ENCODE measurements at regions not wholly inside any gene's neighbourhood (a gene's known extent, or its start where the extent isn't known, plus 50 kb on each side); places are given as distances from the start of the nearest gene placed in this dataset.
"Not testable (repeated sequence)": the region's sequence is repeated elsewhere in the genome, so short reads cannot be mapped to it uniquely, and the experiment has no call there.

DNA sequence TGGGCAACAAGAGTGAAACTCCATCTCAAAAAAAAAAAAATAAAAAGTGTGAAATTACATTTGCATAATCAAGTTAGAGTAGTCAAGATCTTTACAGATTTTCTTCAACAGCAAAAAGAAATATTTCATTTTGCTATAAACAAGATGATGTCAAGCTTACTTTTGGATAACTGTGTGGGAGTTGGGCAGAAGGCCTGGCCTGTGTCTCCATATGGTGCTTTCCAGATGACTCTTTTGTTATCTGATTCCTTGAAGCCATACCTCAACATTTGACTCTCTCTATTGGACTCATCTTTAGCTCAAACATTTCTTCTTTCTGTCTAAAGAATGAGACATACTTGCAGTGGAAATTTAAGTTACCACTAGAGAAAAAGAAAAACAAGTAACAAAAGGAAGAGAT is 246.8 kb downstream of the MSX2 start:
- no peaks in the 10 kb centered on the region for H3K36me3 ChIP-seq (ENCODE audit: insufficient read depth, low read length)
- H3K4me1 ChIP-seq (ENCODE audit: insufficient read depth, low read length): no peaks in the 10 kb centered on the region
- no peaks in the 10 kb centered on the region for H3K27me3 ChIP-seq (ENCODE audit: insufficient read depth, low read length)
- H2AFZ ChIP-seq (ENCODE audit: low read depth, low read length): no peak overlapping the region
- H3K9me3 ChIP-seq (ENCODE audit: low read length): no peaks in the 10 kb centered on the region
- no peak overlapping the region for H3K4me3 ChIP-seq (ENCODE audit: low read length)

DNA sequence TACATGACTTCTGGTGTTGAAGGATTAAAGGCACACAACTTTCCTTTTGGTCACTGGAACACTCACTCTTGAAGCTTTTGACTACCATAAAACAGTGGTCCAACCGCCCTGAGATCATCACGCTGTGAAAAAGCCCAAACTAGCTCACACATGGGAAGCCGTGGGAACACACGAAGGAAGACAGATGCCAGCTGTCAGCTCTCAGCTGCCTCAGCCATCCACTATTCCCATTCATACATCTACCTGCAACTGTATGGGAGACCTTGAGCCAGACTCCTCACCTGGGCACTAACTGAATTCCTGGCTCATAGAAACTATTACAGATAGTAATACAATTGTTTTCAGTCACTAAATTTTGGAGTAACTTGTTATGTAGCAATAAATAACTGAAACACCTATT is 246.1 kb downstream of the MSX2 start:
- H3K9me3 ChIP-seq (ENCODE audit: low read length): no peaks in the 10 kb centered on the region
- H3K36me3 ChIP-seq (ENCODE audit: insufficient read depth, low read length): no peaks in the 10 kb centered on the region
- no peak overlapping the region for H2AFZ ChIP-seq (ENCODE audit: low read depth, low read length)
- no peaks in the 10 kb centered on the region for H3K27me3 ChIP-seq (ENCODE audit: insufficient read depth, low read length)
- H3K4me1 ChIP-seq (ENCODE audit: insufficient read depth, low read length): no peaks in the 10 kb centered on the region
- no peak overlapping the region for H3K4me3 ChIP-seq (ENCODE audit: low read length)

DNA sequence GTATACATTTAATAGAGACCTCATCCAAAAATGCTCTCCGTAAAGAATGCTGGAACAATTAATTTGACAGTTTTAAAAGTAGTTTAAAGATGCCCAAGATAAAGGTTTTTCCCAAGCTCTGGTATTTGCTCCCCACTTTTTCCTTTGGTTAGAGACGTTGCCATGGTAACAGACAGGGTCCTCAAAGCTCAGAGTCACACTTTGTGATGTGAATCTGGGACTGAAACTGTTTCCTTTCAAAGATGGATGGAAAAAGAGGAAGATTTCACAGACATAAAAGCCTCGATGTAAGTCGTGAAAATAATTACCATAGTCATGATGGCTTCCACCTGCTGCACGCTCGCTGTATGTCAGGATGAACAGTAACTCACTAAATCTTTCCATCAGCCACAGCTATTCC is 229.5 kb downstream of the MSX2 start:
- Histone ChIP-seq H3K4me3 (ENCODE audit: low read length) (no peak overlapping the region), H3K9me3 (ENCODE audit: low read length) (no peaks in the 10 kb centered on the region), H3K4me1 (ENCODE audit: insufficient read depth, low read length) (no peaks in the 10 kb centered on the region), H3K36me3 (ENCODE audit: insufficient read depth, low read length) (no peaks in the 10 kb centered on the region), H2AFZ (ENCODE audit: low read depth, low read length) (no peak overlapping the region), H3K27me3 (ENCODE audit: insufficient read depth, low read length) (no peaks in the 10 kb centered on the region)

DNA sequence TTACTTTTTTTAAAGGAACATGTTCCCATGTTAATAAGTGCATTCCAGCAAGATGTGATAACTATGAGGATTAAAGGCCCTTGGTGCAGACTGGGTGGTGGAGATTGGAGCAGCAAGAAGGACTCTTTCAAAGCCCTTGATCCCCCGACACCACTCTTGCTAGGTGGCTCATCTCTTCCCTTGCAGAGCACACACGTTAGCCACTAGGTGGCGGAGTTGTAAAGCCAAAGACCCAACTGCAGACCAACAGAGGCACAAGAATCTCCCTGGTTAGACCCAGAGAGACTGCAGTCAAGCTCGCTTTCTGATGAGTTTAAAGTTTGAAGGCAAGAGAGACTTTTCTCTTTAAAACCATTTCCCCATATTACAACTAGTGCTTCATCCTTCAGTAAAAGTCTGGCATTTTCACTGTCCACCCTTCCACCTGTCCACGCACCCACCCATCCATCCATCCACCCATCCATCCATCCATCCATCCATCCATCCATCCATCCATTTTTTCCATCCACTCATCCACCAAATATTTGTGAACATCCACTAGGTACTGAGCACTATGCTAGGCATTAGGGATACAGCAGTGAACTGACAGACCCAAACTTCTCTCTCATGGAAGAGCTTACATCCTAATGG is 226.9 kb downstream of the MSX2 start:
- H3K4me3 ChIP-seq (ENCODE audit: low read length): no peak overlapping the region
- no peaks in the 10 kb centered on the region for H3K9me3 ChIP-seq (ENCODE audit: low read length)
- no peaks in the 10 kb centered on the region for H3K4me1 ChIP-seq (ENCODE audit: insufficient read depth, low read length)
- H3K27me3 ChIP-seq (ENCODE audit: insufficient read depth, low read length): no peaks in the 10 kb centered on the region
- H3K36me3 ChIP-seq (ENCODE audit: insufficient read depth, low read length): no peaks in the 10 kb centered on the region
- H2AFZ ChIP-seq (ENCODE audit: low read depth, low read length): no peak overlapping the region

DNA sequence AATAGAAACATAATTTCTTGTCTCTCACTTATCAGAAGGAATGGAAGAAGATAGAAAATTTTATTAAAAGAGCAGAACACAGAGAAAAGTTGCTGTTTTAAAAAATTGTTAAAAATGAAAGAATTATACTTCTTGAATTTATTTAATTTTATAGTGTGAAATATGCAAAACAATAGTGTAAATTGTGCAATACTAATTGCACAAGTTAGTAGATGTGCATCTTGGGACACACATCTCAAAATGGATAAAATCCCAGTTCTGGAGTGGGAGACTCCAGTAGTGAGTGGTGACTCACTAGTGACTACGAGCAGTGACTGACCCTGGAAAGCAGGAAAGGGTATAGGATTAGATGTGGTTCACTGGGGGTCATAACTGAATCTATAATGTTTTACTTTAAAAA is 223.2 kb downstream of the MSX2 start:
- Histone ChIP-seq H3K9me3 (ENCODE audit: low read length) (no peaks in the 10 kb centered on the region), H3K36me3 (ENCODE audit: insufficient read depth, low read length) (no peaks in the 10 kb centered on the region), H3K4me3 (ENCODE audit: low read length) (no peak overlapping the region), H3K4me1 (ENCODE audit: insufficient read depth, low read length) (no peaks in the 10 kb centered on the region), H2AFZ (ENCODE audit: low read depth, low read length) (no peak overlapping the region), H3K27me3 (ENCODE audit: insufficient read depth, low read length) (no peaks in the 10 kb centered on the region)

GRCh38 chr5:174945853-174946252 is 221.5 kb downstream of the MSX2 start:
- no peak overlapping the region for H2AFZ ChIP-seq (ENCODE audit: low read depth, low read length)
- H3K4me1 ChIP-seq (ENCODE audit: insufficient read depth, low read length): no peaks in the 10 kb centered on the region
- H3K4me3 ChIP-seq (ENCODE audit: low read length): no peak overlapping the region
- H3K27me3 ChIP-seq (ENCODE audit: insufficient read depth, low read length): no peaks in the 10 kb centered on the region
- no peaks in the 10 kb centered on the region for H3K36me3 ChIP-seq (ENCODE audit: insufficient read depth, low read length)
- H3K9me3 ChIP-seq (ENCODE audit: low read length): no peaks in the 10 kb centered on the region

- Histone ChIP-seq H3K27me3 (ENCODE audit: insufficient read depth, low read length) (no peaks in the 10 kb centered on the region), H3K36me3 (ENCODE audit: insufficient read depth, low read length) (no peaks in the 10 kb centered on the region), H3K9me3 (ENCODE audit: low read length) (no peaks in the 10 kb centered on the region), H2AFZ (ENCODE audit: low read depth, low read length) (no peak overlapping the region), H3K4me1 (ENCODE audit: insufficient read depth, low read length) (no peaks in the 10 kb centered on the region), H3K4me3 (ENCODE audit: low read length) (no peak overlapping the region)
Measured at GRCh38 chr5:174943785-174944184, 219.4 kb downstream of the MSX2 start.

DNA sequence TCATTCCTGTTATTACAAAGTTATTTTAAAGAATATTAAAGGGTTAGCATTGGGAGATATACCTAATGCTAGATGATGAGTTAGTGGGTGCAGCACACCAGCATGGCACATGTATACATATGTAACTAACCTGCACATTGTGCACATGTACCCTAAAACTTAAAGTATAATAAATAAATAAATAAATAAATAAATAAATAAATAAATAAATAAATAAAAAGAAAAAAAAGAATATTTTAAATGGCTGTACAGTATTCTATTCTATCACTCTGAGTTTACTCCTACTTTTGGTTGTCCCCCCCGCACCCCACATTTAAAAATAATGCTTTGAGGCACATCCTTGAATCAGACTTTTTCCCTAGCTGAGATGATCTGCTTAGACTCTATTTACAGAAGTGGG is 218.6 kb downstream of the MSX2 start:
- H3K9me3 ChIP-seq (ENCODE audit: low read length); H3K4me3 ChIP-seq (ENCODE audit: low read length); H3K36me3 ChIP-seq (ENCODE audit: insufficient read depth, low read length); H2AFZ ChIP-seq (ENCODE audit: low read depth, low read length); H3K27me3 ChIP-seq (ENCODE audit: insufficient read depth, low read length); H3K4me1 ChIP-seq (ENCODE audit: insufficient read depth, low read length): not testable (repeated sequence)

DNA sequence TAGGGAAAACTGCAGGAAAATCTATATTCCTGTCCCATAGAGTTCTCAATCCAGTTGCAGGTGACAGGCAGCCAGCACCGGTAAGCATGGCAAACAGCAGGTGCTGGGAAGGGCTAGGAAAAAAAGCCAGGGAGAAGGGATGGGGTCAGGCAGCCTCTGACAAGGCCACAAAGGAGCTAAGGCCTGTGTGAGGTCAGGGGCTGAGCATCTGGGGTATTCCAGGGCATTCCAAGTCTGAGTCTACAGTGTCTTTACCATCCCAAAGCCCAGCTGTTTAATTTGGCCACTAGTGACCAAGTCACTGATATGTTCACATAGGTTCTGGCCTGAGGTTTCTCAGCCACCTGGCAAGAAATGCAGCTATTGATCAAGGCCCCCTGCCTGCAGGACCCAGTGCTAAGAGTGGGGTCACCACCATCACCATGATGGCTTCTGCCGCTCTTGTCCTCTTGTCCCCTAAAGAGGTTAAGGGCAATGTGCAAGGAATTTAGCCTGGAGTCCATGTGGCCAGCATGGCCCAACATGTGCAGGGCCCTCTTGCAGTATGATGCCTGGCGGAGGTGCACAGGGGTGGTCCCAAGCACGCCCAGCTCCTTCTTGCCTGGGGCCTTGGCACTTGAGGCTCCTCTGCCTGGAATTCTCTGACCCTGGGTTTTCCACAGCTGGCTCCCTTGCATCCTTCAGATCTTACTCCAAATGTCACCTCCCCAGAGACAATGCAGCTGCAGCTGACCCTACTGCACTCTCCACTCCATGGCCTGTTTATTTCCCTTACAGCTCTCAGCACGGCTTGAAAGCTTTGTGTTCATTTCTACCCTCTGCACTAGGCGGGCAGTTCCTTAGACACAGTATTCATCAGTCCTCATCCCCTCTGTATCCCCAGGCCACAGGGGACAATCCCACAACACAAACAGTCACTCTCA is 213.1 kb downstream of the MSX2 start:
- no peaks in the 10 kb centered on the region for H3K4me1 ChIP-seq (ENCODE audit: insufficient read depth, low read length)
- H2AFZ ChIP-seq (ENCODE audit: low read depth, low read length): no peak overlapping the region
- H3K27me3 ChIP-seq (ENCODE audit: insufficient read depth, low read length): no peaks in the 10 kb centered on the region
- no peaks in the 10 kb centered on the region for H3K9me3 ChIP-seq (ENCODE audit: low read length)
- H3K4me3 ChIP-seq (ENCODE audit: low read length): no peak overlapping the region
- no peaks in the 10 kb centered on the region for H3K36me3 ChIP-seq (ENCODE audit: insufficient read depth, low read length)

DNA sequence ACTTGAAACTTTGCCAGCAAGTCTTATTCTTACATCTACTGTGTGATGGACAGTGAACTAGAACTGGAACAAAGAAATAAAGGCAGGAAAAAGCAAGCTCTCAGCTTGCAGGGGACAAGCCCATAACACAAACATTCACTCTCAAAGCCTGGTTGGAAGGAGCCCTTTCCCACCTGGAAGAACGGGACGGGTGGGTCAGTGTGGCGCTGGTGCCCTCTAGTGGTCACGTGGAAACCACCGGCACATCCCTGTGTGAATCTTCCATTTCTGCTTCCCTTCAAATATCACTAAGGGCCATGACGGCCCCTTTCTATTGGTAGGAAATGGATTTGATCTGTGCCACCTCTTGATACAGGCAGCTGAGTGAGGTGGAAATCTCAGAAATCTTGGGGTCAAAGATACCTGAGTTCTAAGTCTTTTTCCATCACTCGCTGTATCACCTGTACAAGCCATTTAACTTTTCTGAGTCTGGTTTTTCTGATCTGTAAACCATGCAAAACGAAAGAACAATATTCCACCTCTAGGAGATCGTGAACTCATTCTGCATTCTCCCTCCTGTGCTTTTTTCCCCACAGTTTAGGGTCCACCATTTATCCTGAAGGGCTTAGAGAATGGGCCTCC is 211.6 kb downstream of the MSX2 start:
- H3K4me1 ChIP-seq (ENCODE audit: insufficient read depth, low read length): no peaks in the 10 kb centered on the region
- H3K9me3 ChIP-seq (ENCODE audit: low read length): no peaks in the 10 kb centered on the region

GRCh38 chr5:174931033-174931432 is 206.7 kb downstream of the MSX2 start:
- not testable (repeated sequence) for H3K36me3 ChIP-seq (ENCODE audit: insufficient read depth, low read length); H2AFZ ChIP-seq (ENCODE audit: low read depth, low read length); H3K9me3 ChIP-seq (ENCODE audit: low read length)

More for the DNA sequence above, 211.6 kb downstream of the MSX2 start:
- Histone ChIP-seq H2AFZ (ENCODE audit: low read depth, low read length) (no peak overlapping the region), H3K4me3 (ENCODE audit: low read length) (no peak overlapping the region), H3K36me3 (ENCODE audit: insufficient read depth, low read length) (no peaks in the 10 kb centered on the region), H3K27me3 (ENCODE audit: insufficient read depth, low read length) (no peaks in the 10 kb centered on the region)

DNA sequence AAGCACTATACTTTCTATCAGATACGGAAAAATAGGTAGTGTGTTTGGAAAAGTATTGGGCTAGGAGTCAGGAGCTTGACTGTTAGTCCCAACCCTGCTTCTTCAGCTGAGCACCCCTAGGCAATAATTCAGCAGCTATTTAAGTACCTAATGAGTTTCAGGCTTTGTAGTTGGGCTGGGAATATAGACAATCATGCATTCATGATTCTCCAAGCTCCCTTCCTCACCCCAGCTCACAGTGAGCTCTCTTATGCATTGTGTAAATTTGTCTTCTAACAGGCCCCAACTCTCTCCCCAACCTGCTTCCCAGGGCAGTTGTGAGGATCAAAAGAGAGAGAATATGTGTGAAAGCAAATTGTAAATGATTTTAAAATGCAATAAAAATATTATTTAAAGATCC is 201.2 kb downstream of the MSX2 start:
- Histone ChIP-seq H3K27me3 (ENCODE audit: insufficient read depth, low read length) (no peaks in the 10 kb centered on the region), H3K9me3 (ENCODE audit: low read length) (no peaks in the 10 kb centered on the region), H3K36me3 (ENCODE audit: insufficient read depth, low read length) (no peaks in the 10 kb centered on the region), H3K4me1 (ENCODE audit: insufficient read depth, low read length) (no peaks in the 10 kb centered on the region), H3K4me3 (ENCODE audit: low read length) (no peak overlapping the region), H2AFZ (ENCODE audit: low read depth, low read length) (no peak overlapping the region)

More at GRCh38 chr5:174931033-174931432, 206.7 kb downstream of the MSX2 start:
- not testable (repeated sequence) for H3K4me3 ChIP-seq (ENCODE audit: low read length); H3K27me3 ChIP-seq (ENCODE audit: insufficient read depth, low read length); H3K4me1 ChIP-seq (ENCODE audit: insufficient read depth, low read length)

DNA sequence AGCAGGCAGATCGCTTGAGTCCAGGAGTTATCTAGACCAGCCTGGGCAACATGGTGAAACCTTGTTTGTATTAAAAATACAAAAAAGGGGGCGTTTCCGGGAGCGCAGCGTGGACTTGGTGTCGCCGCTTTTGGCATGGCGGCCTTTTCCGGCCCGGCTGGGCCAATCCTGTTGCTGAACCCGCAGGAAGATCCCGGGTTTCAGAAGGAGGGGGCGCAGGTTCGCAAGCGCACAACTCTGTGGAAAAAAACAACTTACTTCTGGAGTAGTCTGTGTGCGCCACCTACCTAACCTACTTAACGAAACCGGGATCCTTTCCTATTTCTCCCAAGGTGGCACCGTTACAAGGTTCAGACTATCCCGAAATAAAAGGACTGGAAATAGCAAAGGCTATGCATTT is 198.6 kb downstream of the MSX2 start:
- Histone ChIP-seq H2AFZ (ENCODE audit: low read depth, low read length) (no peak overlapping the region), H3K4me3 (ENCODE audit: low read length) (no peak overlapping the region), H3K27me3 (ENCODE audit: insufficient read depth, low read length) (no peaks in the 10 kb centered on the region), H3K4me1 (ENCODE audit: insufficient read depth, low read length) (no peaks in the 10 kb centered on the region), H3K9me3 (ENCODE audit: low read length) (no peaks in the 10 kb centered on the region), H3K36me3 (ENCODE audit: insufficient read depth, low read length) (no peaks in the 10 kb centered on the region)
